Prostate gland (tissue), 2 donors: ENCODE measurements at regions not wholly inside any gene's neighbourhood (a gene's known extent, or its start where the extent isn't known, plus 50 kb on each side); places are given as distances from the start of the nearest gene placed in this dataset.

Experiments
- DNase-seq: peaks from one replicate; pipeline ENCODE4 v3.0.0-alpha.2; 2019; ENCODE audit warnings: low spot score
- H3K27ac ChIP-seq, 2 donors: fragments of 200-600 bp; sonication (generic); 2 replicates each; pipeline ENCODE4 v1.5.1; 2017 to 2019
- H3K27me3 ChIP-seq: fragments of 200-600 bp; sonication (generic); replicated peaks from 2 replicates; pipeline ENCODE4 v1.5.1; 2019; ENCODE audit not compliant: insufficient read depth
- H3K36me3 ChIP-seq, 2 donors: fragments of 200-600 bp; sonication (generic); 1 replicate in 1 of 2; 2 replicates in 1 of 2; pipeline versions ENCODE4 v1.5.1 to v1.8.1; 2017 to 2019
- H3K4me1 ChIP-seq: fragments of 200-600 bp; sonication (generic); replicated peaks from 2 replicates; pipeline ENCODE4 v1.5.1; 2019
- H3K4me3 ChIP-seq, 2 donors: fragments of 200-600 bp; sonication (generic); 2 replicates each; pipeline ENCODE4 v1.5.1; 2017 to 2019
- H3K9me3 ChIP-seq: fragments of 200-600 bp; sonication (generic); 2 replicates; pipeline ENCODE4 v1.5.1; 2017
- POLR2A ChIP-seq: fragments of 450-650 bp; IDR thresholded peaks from one replicate; pipeline ENCODE4 v1.6.1; 2016; ENCODE audit warnings: antibody characterized with exemption, mild to moderate bottlenecking
- POLR2AphosphoS5 ChIP-seq: sonication (generic); formaldehyde crosslinking; IDR thresholded peaks from one replicate; pipeline ENCODE4 v1.6.1; 2017; ENCODE audit warnings: antibody characterized with exemption
- WGBS: methylation state at CpG from one replicate; pipeline ENCODE4 v1.1.5; 2018; 5-methylcytosine and 5-hydroxymethylcytosine counted together
- intact Hi-C: fragments of 100-400 bp; cut with DNase I; formaldehyde crosslinking; loops from one replicate; pipeline ENCODE4 v1.14.2; 2022
- TF ChIP-seq, protein P1 (sequence below), 4 experiments: fragments of 200-600 bp in 2 of 4; fragments of 450-650 bp in 2 of 4; sonication (generic) in 2 of 4; IDR thresholded peaks; 1 replicate in 3 of 4; 2 replicates in 1 of 4; pipeline ENCODE4 v1.5.1; 2016 to 2019; ENCODE audit warnings: antibody characterized with exemption in 4 of 4, mild to moderate bottlenecking in 2 of 4, moderate library complexity in 2 of 4

DNA sequence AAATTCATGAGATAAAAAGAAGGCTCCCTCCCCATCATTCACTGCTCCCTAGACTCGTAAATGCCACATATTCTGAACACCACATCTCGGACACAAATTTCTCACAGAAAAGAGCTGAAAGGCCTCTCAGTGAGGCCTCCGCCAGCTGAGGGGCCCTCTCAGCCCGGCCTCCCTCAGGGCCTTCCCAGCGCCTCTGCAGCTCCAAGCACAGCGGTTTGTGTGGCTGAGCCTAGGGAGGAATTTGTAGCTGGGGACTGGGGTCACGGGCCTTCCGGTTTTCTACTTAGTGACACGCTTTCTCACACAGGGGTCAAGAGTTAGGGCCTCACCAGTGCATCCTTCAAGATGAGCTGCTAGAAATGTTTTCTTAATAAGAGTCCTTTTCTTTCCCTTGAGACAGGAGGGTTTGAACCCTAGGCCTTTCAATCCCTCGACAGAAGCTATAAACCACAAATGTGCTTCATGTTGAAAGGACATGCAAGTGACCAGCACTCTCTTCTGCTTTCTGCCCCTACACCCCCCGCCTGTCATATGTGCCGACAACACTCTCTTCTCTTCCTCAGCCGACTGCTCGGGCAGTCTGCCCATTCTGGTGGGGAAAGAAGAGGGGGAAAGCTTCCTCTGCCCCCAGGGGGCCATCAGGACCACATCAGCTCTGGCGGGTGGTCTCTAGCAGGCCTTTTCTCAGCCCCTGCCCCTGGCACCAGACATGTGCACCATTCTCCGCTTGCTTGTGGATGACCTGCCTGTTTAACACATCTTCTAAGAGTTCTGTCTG is 104.9 kb downstream of the CHIC2 start:
- Histone ChIP-seq H3K4me1 (no peaks in the 10 kb centered on the region), H3K4me3 (no peak overlapping the region), H3K27me3 (no peaks in the 10 kb centered on the region), H3K27ac (no peak overlapping the region), H3K36me3 (no peaks in the 10 kb centered on the region), H3K9me3 (no peaks in the 10 kb centered on the region)
- no peak for DNase-seq
- TF ChIP-seq POLR2AphosphoS5, result no peak
- intact Hi-C loops, result no loop called here
- WGBS, result 93% methylated on average over 16 of the region's 16 CpGs

- no peak overlapping the region for H3K4me3 ChIP-seq
- DNase-seq, result no peak
- H3K27me3 ChIP-seq, result no peaks in the 10 kb centered on the region
- H3K4me1 ChIP-seq, result no peaks in the 10 kb centered on the region
- no peaks in the 10 kb centered on the region for H3K36me3 ChIP-seq
- TF ChIP-seq, protein P1, sequence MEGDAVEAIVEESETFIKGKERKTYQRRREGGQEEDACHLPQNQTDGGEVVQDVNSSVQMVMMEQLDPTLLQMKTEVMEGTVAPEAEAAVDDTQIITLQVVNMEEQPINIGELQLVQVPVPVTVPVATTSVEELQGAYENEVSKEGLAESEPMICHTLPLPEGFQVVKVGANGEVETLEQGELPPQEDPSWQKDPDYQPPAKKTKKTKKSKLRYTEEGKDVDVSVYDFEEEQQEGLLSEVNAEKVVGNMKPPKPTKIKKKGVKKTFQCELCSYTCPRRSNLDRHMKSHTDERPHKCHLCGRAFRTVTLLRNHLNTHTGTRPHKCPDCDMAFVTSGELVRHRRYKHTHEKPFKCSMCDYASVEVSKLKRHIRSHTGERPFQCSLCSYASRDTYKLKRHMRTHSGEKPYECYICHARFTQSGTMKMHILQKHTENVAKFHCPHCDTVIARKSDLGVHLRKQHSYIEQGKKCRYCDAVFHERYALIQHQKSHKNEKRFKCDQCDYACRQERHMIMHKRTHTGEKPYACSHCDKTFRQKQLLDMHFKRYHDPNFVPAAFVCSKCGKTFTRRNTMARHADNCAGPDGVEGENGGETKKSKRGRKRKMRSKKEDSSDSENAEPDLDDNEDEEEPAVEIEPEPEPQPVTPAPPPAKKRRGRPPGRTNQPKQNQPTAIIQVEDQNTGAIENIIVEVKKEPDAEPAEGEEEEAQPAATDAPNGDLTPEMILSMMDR (IDR thresholded peaks at IDR 0.05), result no peak
- no peak for TF ChIP-seq POLR2A
- no peak for TF ChIP-seq POLR2AphosphoS5
- intact Hi-C loops, result no loop called here
- no peaks in the 10 kb centered on the region for H3K9me3 ChIP-seq
- H3K27ac ChIP-seq, result no peak overlapping the region
These were observed 108.0 kb downstream of the CHIC2 start for GRCh38 chr4:53956454-53956853.

DNA sequence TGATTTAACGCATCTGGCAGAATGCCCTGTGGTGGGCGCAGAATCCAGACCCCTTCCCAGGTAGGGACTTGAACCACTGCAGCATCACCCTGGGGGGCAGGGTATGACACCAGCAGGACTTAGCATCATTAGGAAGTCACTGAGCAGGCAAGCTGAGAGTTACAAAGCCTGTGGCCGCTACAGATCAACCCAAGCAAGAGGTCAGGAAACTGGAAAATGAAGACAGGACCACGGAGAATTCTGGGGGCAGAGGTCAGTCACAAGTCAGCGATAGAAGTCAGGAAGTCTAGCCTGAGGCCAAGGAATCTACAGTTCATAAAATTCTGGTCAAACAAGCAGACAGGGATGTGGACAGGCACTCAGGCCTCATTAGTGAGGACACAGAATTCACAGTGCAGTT is 108.4 kb downstream of the CHIC2 start:
- intact Hi-C loops, result no loop called here
- H3K4me1 ChIP-seq, result no peaks in the 10 kb centered on the region
- no peaks in the 10 kb centered on the region for H3K9me3 ChIP-seq
- 74% methylated on average over 5 of the region's 5 CpGs for WGBS
- TF ChIP-seq POLR2A, result no peak
- TF ChIP-seq, protein P1 (IDR thresholded peaks at IDR 0.05), result no peak
- TF ChIP-seq POLR2AphosphoS5, result no peak
- no peak for DNase-seq
- no peaks in the 10 kb centered on the region for H3K27me3 ChIP-seq
- no peak overlapping the region for H3K27ac ChIP-seq
- no peaks in the 10 kb centered on the region for H3K36me3 ChIP-seq
- H3K4me3 ChIP-seq, result no peak overlapping the region

- no peaks in the 10 kb centered on the region for H3K4me1 ChIP-seq
- no peaks in the 10 kb centered on the region for H3K9me3 ChIP-seq
- H3K36me3 ChIP-seq, result no peaks in the 10 kb centered on the region
- no peak overlapping the region for H3K4me3 ChIP-seq
- no peak for DNase-seq
- TF ChIP-seq, protein P1 (IDR thresholded peaks at IDR 0.05), result no peak
- no peak for TF ChIP-seq POLR2A
- no peak for TF ChIP-seq POLR2AphosphoS5
- no peaks in the 10 kb centered on the region for H3K27me3 ChIP-seq
- 83% methylated on average over 4 of the region's 4 CpGs for WGBS
- H3K27ac ChIP-seq, result no peak overlapping the region
- intact Hi-C loops, result no loop called here
These were observed 113.0 kb downstream of the CHIC2 start for GRCh38 chr4:53951414-53951813.

- intact Hi-C loops, result no loop called here
- no peak for DNase-seq
These were observed 120.9 kb downstream of the CHIC2 start for GRCh38 chr4:53943345-53944085.

More at GRCh38 chr4:53943345-53944085, 120.9 kb downstream of the CHIC2 start:
- Histone ChIP-seq H3K27ac (no peak overlapping the region), H3K4me1 (no peaks in the 10 kb centered on the region), H3K36me3 (no peaks in the 10 kb centered on the region), H3K4me3 (no peak overlapping the region), H3K9me3 (no peaks in the 10 kb centered on the region), H3K27me3 (no peaks in the 10 kb centered on the region)
- WGBS, result 62% methylated on average over 2 of the region's 2 CpGs
- TF ChIP-seq POLR2AphosphoS5 (no peak), POLR2A (no peak)
- TF ChIP-seq, protein P1 (IDR thresholded peaks at IDR 0.05), result no peak
